AG09309 (cell line): ENCODE measurements at regions not wholly inside any gene's neighbourhood (a gene's known extent, or its start where the extent isn't known, plus 50 kb on each side); places are given as distances from the start of the nearest gene placed in this dataset.

Experiments used
- DNase-seq: peaks from one replicate; pipeline ENCODE4 v3.0.0-alpha.2; 2010; ENCODE audit warnings: low read depth
- H3K4me3 ChIP-seq: 2 replicates; pipeline ENCODE4 v1.5.1; 2011; ENCODE audit warnings: mild to moderate bottlenecking, low read depth, low read length, moderate library complexity; ENCODE audit not compliant: control insufficient read depth
- CTCF ChIP-seq: IDR thresholded peaks from 2 replicates; pipeline ENCODE4 v1.5.1; 2011; ENCODE audit warnings: mild to moderate bottlenecking, low read depth, low read length, inconsistent platforms; ENCODE audit not compliant: insufficient read depth, control insufficient read depth; ENCODE audit errors: missing control alignments

DNA sequence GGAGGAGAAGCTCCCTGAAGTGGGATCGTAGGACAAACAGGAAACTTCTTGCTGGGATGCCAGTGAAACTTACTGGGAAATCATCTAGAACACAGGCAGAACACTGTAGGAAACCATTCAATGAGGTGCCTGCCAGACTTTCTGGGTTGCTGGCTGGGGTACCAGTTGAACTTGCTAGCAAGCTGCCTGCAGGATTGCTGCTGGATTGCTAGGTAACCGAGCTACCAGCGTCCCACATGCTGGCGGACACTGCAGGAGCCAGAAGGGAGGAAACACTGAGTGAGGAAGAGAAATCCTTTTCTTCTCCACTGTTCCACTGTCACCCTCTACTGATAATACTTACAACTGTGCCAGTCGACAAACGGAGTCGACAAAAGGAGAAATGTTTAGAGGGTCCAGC is 91.3 kb upstream of the SLC35B3 start:
- no peak for TF ChIP-seq CTCF
- H3K4me3 ChIP-seq: no peak overlapping the region
- DNase-seq: no peak

- DNase-seq: no peak
- no peak overlapping the region for H3K4me3 ChIP-seq
- no peak for TF ChIP-seq CTCF
Observed at GRCh38 chr6:8525370-8525769, 90.0 kb upstream of the SLC35B3 start.

- H3K4me3 ChIP-seq: no peak overlapping the region
- no peak for TF ChIP-seq CTCF
- DNase-seq: no peak
Observed at GRCh38 chr6:8513174-8513573, 77.8 kb upstream of the SLC35B3 start.

DNA sequence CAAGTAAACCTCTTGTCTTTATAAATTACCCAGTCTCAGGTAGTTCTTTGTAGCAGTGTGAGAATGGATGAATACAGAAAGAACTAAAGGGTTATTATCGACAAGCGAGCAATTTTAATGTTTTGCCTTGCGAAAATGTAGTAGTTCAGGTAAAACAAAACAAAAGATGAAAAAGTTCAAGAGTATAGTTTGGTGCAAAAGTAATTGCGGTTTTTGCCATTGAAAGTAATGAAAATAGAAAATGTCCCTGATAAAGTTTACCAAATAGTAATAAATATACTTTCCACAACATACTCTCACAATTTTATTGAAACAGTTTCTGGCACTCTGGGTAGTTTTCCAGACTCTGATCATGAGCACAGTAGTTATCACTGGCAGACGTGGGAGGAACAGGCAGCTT is 71.9 kb upstream of the SLC35B3 start:
- TF ChIP-seq CTCF: no peak
- no peak overlapping the region for H3K4me3 ChIP-seq
- DNase-seq: no peak

DNA sequence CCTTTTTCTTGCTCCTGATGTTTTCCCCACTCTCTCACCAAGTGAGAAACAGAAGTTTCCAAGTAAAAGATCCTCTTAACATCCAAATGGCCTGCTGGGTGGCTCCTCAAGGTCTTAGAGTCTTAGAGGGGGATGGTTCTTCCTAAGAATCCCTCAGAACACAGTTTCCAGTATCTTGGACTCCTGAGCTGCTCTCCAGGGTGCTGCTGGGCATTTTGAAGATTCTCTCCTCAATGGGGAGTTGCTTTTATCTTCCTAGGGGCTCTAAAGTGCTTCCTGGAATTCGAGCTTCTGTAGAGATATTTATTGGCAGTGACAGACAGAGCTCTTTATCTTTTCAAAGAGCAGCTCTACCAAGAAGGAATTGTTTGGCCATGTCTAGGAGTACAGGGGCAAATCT is 70.8 kb upstream of the SLC35B3 start:
- no peak for DNase-seq
- no peak overlapping the region for H3K4me3 ChIP-seq
- TF ChIP-seq CTCF: no peak

- DNase-seq: no peak
- peak; percentile 23 for TF ChIP-seq CTCF
- H3K4me3 ChIP-seq: no peak overlapping the region
Observed at GRCh38 chr6:8499540-8499939, 64.2 kb upstream of the SLC35B3 start.

DNA sequence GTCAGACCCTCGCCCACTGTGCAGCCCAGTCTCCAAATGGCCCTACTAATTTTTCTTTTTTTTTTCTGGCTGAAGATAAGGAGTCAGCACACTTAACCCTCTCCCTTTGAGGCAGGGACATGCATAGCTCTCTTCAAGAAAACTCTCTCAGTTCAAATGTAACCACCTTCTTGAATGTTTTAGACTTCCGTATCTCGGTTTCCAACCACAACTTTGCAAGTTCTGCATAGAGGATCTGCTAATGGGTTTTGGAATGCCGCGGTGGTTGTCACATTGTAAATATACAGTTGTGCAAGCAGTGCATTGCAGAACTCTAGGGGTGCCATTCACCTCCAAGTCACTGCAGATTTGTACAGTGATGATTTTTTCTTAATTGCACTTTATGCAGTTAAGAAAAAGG is 59.4 kb upstream of the SLC35B3 start:
- no peak for DNase-seq
- no peak overlapping the region for H3K4me3 ChIP-seq
- TF ChIP-seq CTCF: no peak
